ENCODE measurements at regions not wholly inside any gene's neighbourhood (a gene's known extent, or its start where the extent isn't known, plus 50 kb on each side); places are given as distances from the start of the nearest gene placed in this dataset.

GRCh38 chr3:176663387-176663786 lies 533.9 kb downstream of the TBL1XR1 start:
- Histone ChIP-seq H3K27me3 (ENCODE audit: low read depth, low read length) (no peaks in the 10 kb centered on the region), H3K4me3 (ENCODE audit: low read depth in 1 of 2, low read length in 2 of 2) (no peak overlapping the region), H3K36me3 (ENCODE audit: control insufficient read depth in 1 of 2, insufficient read depth in 2 of 2, low read length in 2 of 2) (no peaks in the 10 kb centered on the region), H3K9me3 (ENCODE audit: control insufficient read depth in 1 of 2, low read length in 2 of 2) (no peaks in the 10 kb centered on the region), H3K4me1 (ENCODE audit: control insufficient read depth in 1 of 2, insufficient read depth in 2 of 2, low read length in 2 of 2) (no peaks in the 10 kb centered on the region), H3K27ac (ENCODE audit: low read length) (no peak overlapping the region)

- no peaks in the 10 kb centered on the region for H3K9me3 ChIP-seq (ENCODE audit: control insufficient read depth in 1 of 2, low read length in 2 of 2)
- no peak overlapping the region for H3K4me3 ChIP-seq (ENCODE audit: low read depth in 1 of 2, low read length in 2 of 2)
These were observed 535.8 kb downstream of the TBL1XR1 start for GRCh38 chr3:176661432-176661964.

GRCh38 chr3:176655404-176656094 lies 541.7 kb downstream of the TBL1XR1 start:
- Histone ChIP-seq H3K36me3 (ENCODE audit: control insufficient read depth in 1 of 2, insufficient read depth in 2 of 2, low read length in 2 of 2) (no peaks in the 10 kb centered on the region), H3K9me3 (ENCODE audit: control insufficient read depth in 1 of 2, low read length in 2 of 2) (no peaks in the 10 kb centered on the region), H3K4me1 (ENCODE audit: control insufficient read depth in 1 of 2, insufficient read depth in 2 of 2, low read length in 2 of 2) (no peaks in the 10 kb centered on the region), H3K27ac (ENCODE audit: low read length) (no peak overlapping the region), H3K4me3 (ENCODE audit: low read depth in 1 of 2, low read length in 2 of 2) (no peak overlapping the region), H3K27me3 (ENCODE audit: low read depth, low read length) (no peaks in the 10 kb centered on the region)

More at GRCh38 chr3:176661432-176661964, 535.8 kb downstream of the TBL1XR1 start:
- no peaks in the 10 kb centered on the region for H3K36me3 ChIP-seq (ENCODE audit: control insufficient read depth in 1 of 2, insufficient read depth in 2 of 2, low read length in 2 of 2)
- H3K27me3 ChIP-seq (ENCODE audit: low read depth, low read length) = no peaks in the 10 kb centered on the region
- no peaks in the 10 kb centered on the region for H3K4me1 ChIP-seq (ENCODE audit: control insufficient read depth in 1 of 2, insufficient read depth in 2 of 2, low read length in 2 of 2)
- H3K27ac ChIP-seq (ENCODE audit: low read length) = no peak overlapping the region

GRCh38 chr3:176651622-176652021 lies 545.7 kb downstream of the TBL1XR1 start:
- no peaks in the 10 kb centered on the region for H3K36me3 ChIP-seq (ENCODE audit: control insufficient read depth in 1 of 2, insufficient read depth in 2 of 2, low read length in 2 of 2)
- H3K9me3 ChIP-seq (ENCODE audit: control insufficient read depth in 1 of 2, low read length in 2 of 2) = no peaks in the 10 kb centered on the region
- H3K4me1 ChIP-seq (ENCODE audit: control insufficient read depth in 1 of 2, insufficient read depth in 2 of 2, low read length in 2 of 2) = no peaks in the 10 kb centered on the region
- no peak overlapping the region for H3K27ac ChIP-seq (ENCODE audit: low read length)
- H3K4me3 ChIP-seq (ENCODE audit: low read depth in 1 of 2, low read length in 2 of 2) = no peak overlapping the region
- no peaks in the 10 kb centered on the region for H3K27me3 ChIP-seq (ENCODE audit: low read depth, low read length)

GRCh38 chr3:176650478-176650877 lies 546.8 kb downstream of the TBL1XR1 start:
- no peak overlapping the region for H3K4me3 ChIP-seq (ENCODE audit: low read depth in 1 of 2, low read length in 2 of 2)
- H3K4me1 ChIP-seq (ENCODE audit: control insufficient read depth in 1 of 2, insufficient read depth in 2 of 2, low read length in 2 of 2) = no peaks in the 10 kb centered on the region
- no peak overlapping the region for H3K27ac ChIP-seq (ENCODE audit: low read length)
- H3K36me3 ChIP-seq (ENCODE audit: control insufficient read depth in 1 of 2, insufficient read depth in 2 of 2, low read length in 2 of 2) = no peaks in the 10 kb centered on the region
- no peaks in the 10 kb centered on the region for H3K27me3 ChIP-seq (ENCODE audit: low read depth, low read length)
- no peaks in the 10 kb centered on the region for H3K9me3 ChIP-seq (ENCODE audit: control insufficient read depth in 1 of 2, low read length in 2 of 2)

GRCh38 chr3:176647987-176648386 lies 549.3 kb downstream of the TBL1XR1 start:
- H3K9me3 ChIP-seq (ENCODE audit: control insufficient read depth in 1 of 2, low read length in 2 of 2) = no peaks in the 10 kb centered on the region
- H3K4me3 ChIP-seq (ENCODE audit: low read depth in 1 of 2, low read length in 2 of 2) = no peak overlapping the region
- no peak overlapping the region for H3K27ac ChIP-seq (ENCODE audit: low read length)
- no peaks in the 10 kb centered on the region for H3K36me3 ChIP-seq (ENCODE audit: control insufficient read depth in 1 of 2, insufficient read depth in 2 of 2, low read length in 2 of 2)
- H3K4me1 ChIP-seq (ENCODE audit: control insufficient read depth in 1 of 2, insufficient read depth in 2 of 2, low read length in 2 of 2) = no peaks in the 10 kb centered on the region
- no peaks in the 10 kb centered on the region for H3K27me3 ChIP-seq (ENCODE audit: low read depth, low read length)

- H3K27ac ChIP-seq (ENCODE audit: low read length) = no peak overlapping the region
- no peaks in the 10 kb centered on the region for H3K36me3 ChIP-seq (ENCODE audit: control insufficient read depth in 1 of 2, insufficient read depth in 2 of 2, low read length in 2 of 2)
- no peaks in the 10 kb centered on the region for H3K4me1 ChIP-seq (ENCODE audit: control insufficient read depth in 1 of 2, insufficient read depth in 2 of 2, low read length in 2 of 2)
- H3K27me3 ChIP-seq (ENCODE audit: low read depth, low read length) = no peaks in the 10 kb centered on the region
- no peaks in the 10 kb centered on the region for H3K9me3 ChIP-seq (ENCODE audit: control insufficient read depth in 1 of 2, low read length in 2 of 2)
- H3K4me3 ChIP-seq (ENCODE audit: low read depth in 1 of 2, low read length in 2 of 2) = no peak overlapping the region
These were observed 563.8 kb downstream of the TBL1XR1 start for GRCh38 chr3:176633511-176633910.

- H3K9me3 ChIP-seq (ENCODE audit: control insufficient read depth in 1 of 2, low read length in 2 of 2) = no peaks in the 10 kb centered on the region
- H3K4me3 ChIP-seq (ENCODE audit: low read depth in 1 of 2, low read length in 2 of 2) = no peak overlapping the region
- H3K4me1 ChIP-seq (ENCODE audit: control insufficient read depth in 1 of 2, insufficient read depth in 2 of 2, low read length in 2 of 2) = no peaks in the 10 kb centered on the region
- no peaks in the 10 kb centered on the region for H3K36me3 ChIP-seq (ENCODE audit: control insufficient read depth in 1 of 2, insufficient read depth in 2 of 2, low read length in 2 of 2)
- no peak overlapping the region for H3K27ac ChIP-seq (ENCODE audit: low read length)
- H3K27me3 ChIP-seq (ENCODE audit: low read depth, low read length) = no peaks in the 10 kb centered on the region
These were observed 564.4 kb downstream of the TBL1XR1 start for GRCh38 chr3:176632925-176633324.

GRCh38 chr3:176631165-176631564 lies 566.1 kb downstream of the TBL1XR1 start:
- H3K27me3 ChIP-seq (ENCODE audit: low read depth, low read length) = no peaks in the 10 kb centered on the region
- H3K27ac ChIP-seq (ENCODE audit: low read length) = no peak overlapping the region
- H3K4me1 ChIP-seq (ENCODE audit: control insufficient read depth in 1 of 2, insufficient read depth in 2 of 2, low read length in 2 of 2) = no peaks in the 10 kb centered on the region
- H3K4me3 ChIP-seq (ENCODE audit: low read depth in 1 of 2, low read length in 2 of 2) = no peak overlapping the region
- no peaks in the 10 kb centered on the region for H3K9me3 ChIP-seq (ENCODE audit: control insufficient read depth in 1 of 2, low read length in 2 of 2)
- H3K36me3 ChIP-seq (ENCODE audit: control insufficient read depth in 1 of 2, insufficient read depth in 2 of 2, low read length in 2 of 2) = no peaks in the 10 kb centered on the region

- H3K27me3 ChIP-seq (ENCODE audit: low read depth, low read length) = no peaks in the 10 kb centered on the region
- H3K36me3 ChIP-seq (ENCODE audit: control insufficient read depth in 1 of 2, insufficient read depth in 2 of 2, low read length in 2 of 2) = no peaks in the 10 kb centered on the region
- no peaks in the 10 kb centered on the region for H3K9me3 ChIP-seq (ENCODE audit: control insufficient read depth in 1 of 2, low read length in 2 of 2)
- H3K4me1 ChIP-seq (ENCODE audit: control insufficient read depth in 1 of 2, insufficient read depth in 2 of 2, low read length in 2 of 2) = no peaks in the 10 kb centered on the region
- H3K4me3 ChIP-seq (ENCODE audit: low read depth in 1 of 2, low read length in 2 of 2) = no peak overlapping the region
- no peak overlapping the region for H3K27ac ChIP-seq (ENCODE audit: low read length)
These were observed 569.1 kb downstream of the TBL1XR1 start for GRCh38 chr3:176628101-176628639.

GRCh38 chr3:176623468-176624150 lies 573.7 kb downstream of the TBL1XR1 start:
- Histone ChIP-seq H3K27ac (ENCODE audit: low read length) (no peak overlapping the region), H3K4me3 (ENCODE audit: low read depth in 1 of 2, low read length in 2 of 2) (no peak overlapping the region), H3K9me3 (ENCODE audit: control insufficient read depth in 1 of 2, low read length in 2 of 2) (no peaks in the 10 kb centered on the region), H3K27me3 (ENCODE audit: low read depth, low read length) (no peaks in the 10 kb centered on the region), H3K4me1 (ENCODE audit: control insufficient read depth in 1 of 2, insufficient read depth in 2 of 2, low read length in 2 of 2) (no peaks in the 10 kb centered on the region), H3K36me3 (ENCODE audit: control insufficient read depth in 1 of 2, insufficient read depth in 2 of 2, low read length in 2 of 2) (no peaks in the 10 kb centered on the region)

All from muscle layer of duodenum (tissue), 2 donors.